IMR-90 (cell line): ENCODE measurements at regions not wholly inside any gene's neighbourhood (a gene's known extent, or its start where the extent isn't known, plus 50 kb on each side); places are given as distances from the start of the nearest gene placed in this dataset.

Experiments
- ATAC-seq: fragments of 200-7000 bp; cut with Tn5 transposase; 2 replicates; pipeline ENCODE4 v1.9.1; 2020; ENCODE audit warnings: low read depth, mild to moderate bottlenecking, moderate library complexity
- BruUV-seq: library from RNA; stranded (reverse); fragments of 400-500 nt; replicated peaks from 2 replicates; lab custom pipeline; 2021; lab: Mats Ljungman, UMichigan
- CTCF ChIA-PET: fragments of 300-600 bp; formaldehyde crosslinking; extraction: SDS; loops from one replicate; lab custom pipeline; 2021; ENCODE audit warnings: antibody characterized with exemption; lab: Yijun Ruan, JAX
- POLR2A ChIA-PET: fragments of 300-600 bp; sonication (Branson Sonifier 250); formaldehyde crosslinking; loops from one replicate; lab custom pipeline; 2022; ENCODE audit warnings: antibody characterized with exemption; ENCODE audit not compliant: unreplicated experiment; lab: Charles Lee
- DNase-seq: peaks from one replicate; pipeline ENCODE4 v3.0.0; 2013
- H2AFZ ChIP-seq: replicated peaks from 2 replicates; pipeline ENCODE3; 2013; ENCODE audit warnings: low read length, mild to moderate bottlenecking; ENCODE audit not compliant: poor library complexity
- H2AK5ac ChIP-seq: 2 replicates; pipeline ENCODE4 v1.6.1; 2013; ENCODE audit warnings: low read depth, low read length, inconsistent platforms
- H2AK9ac ChIP-seq: replicated peaks from 2 replicates; pipeline ENCODE3; 2013; ENCODE audit warnings: mild to moderate bottlenecking, low read depth, low read length, moderate library complexity; ENCODE audit not compliant: poor library complexity
- H2BK120ac ChIP-seq: 2 replicates; pipeline ENCODE4 v1.6.1; 2013; ENCODE audit warnings: low read depth, low read length, inconsistent platforms
- H2BK15ac ChIP-seq: 3 replicates; pipeline ENCODE4 v1.6.1; 2013; ENCODE audit warnings: low read depth, low read length, inconsistent platforms
- H2BK20ac ChIP-seq: 2 replicates; pipeline ENCODE4 v1.6.1; 2013; ENCODE audit warnings: low read depth, mild to moderate bottlenecking, inconsistent platforms, low read length, moderate library complexity
- H2BK5ac ChIP-seq: 2 replicates; pipeline ENCODE4 v1.6.1; 2013; ENCODE audit warnings: mild to moderate bottlenecking, low read depth, low read length, inconsistent platforms; ENCODE audit not compliant: poor library complexity, severe bottlenecking
- H3K14ac ChIP-seq: replicated peaks from 2 replicates; pipeline ENCODE4 v1.6.1; 2013; ENCODE audit warnings: low read depth, low read length, inconsistent platforms
- H3K18ac ChIP-seq: 2 replicates; pipeline ENCODE4 v1.6.1; 2013; ENCODE audit warnings: low read depth, low read length, control low read depth
- H3K23ac ChIP-seq: 2 replicates; pipeline ENCODE4 v1.6.1; 2013; ENCODE audit warnings: low read depth, low read length, inconsistent platforms
- H3K27ac ChIP-seq: 2 replicates; pipeline ENCODE4 v1.5.1; 2013; ENCODE audit warnings: mild to moderate bottlenecking, control low read depth, low read length; ENCODE audit not compliant: insufficient read depth
- H3K27me3 ChIP-seq: 2 replicates; pipeline ENCODE4 v1.6.1; 2013; ENCODE audit warnings: low read length; ENCODE audit not compliant: control insufficient read depth, insufficient read depth
- H3K36me3 ChIP-seq: 2 replicates; pipeline ENCODE4 v1.6.1; 2013; ENCODE audit warnings: low read length, mixed read lengths; ENCODE audit not compliant: control insufficient read depth, insufficient read depth
- H3K4ac ChIP-seq: 2 replicates; pipeline ENCODE4 v1.6.1; 2013; ENCODE audit warnings: low read depth, low read length, inconsistent platforms
- H3K4me1 ChIP-seq: 2 replicates; pipeline ENCODE4 v1.6.1; 2013; ENCODE audit warnings: low read length, mixed read lengths; ENCODE audit not compliant: control insufficient read depth, insufficient read depth
- H3K4me2 ChIP-seq: 2 replicates; pipeline ENCODE4 v1.6.1; 2013; ENCODE audit warnings: low read depth, mild to moderate bottlenecking, control low read depth, low read length, moderate library complexity
- H3K4me3 ChIP-seq: 2 replicates; pipeline ENCODE4 v1.5.1; 2013; ENCODE audit warnings: low read depth, mild to moderate bottlenecking, control low read depth, low read length, moderate library complexity; ENCODE audit not compliant: insufficient read depth
- H3K56ac ChIP-seq: 2 replicates; pipeline ENCODE4 v1.6.1; 2013; ENCODE audit warnings: low read length, inconsistent platforms; ENCODE audit not compliant: insufficient read depth; ENCODE audit errors: extremely low read depth
- H3K79me1 ChIP-seq, 2 experiments: 2 replicates each; pipeline ENCODE4 v1.6.1; 2013; ENCODE audit warnings: low read length in 2 of 2, inconsistent platforms in 1 of 2, low read depth in 1 of 2
- H3K9ac ChIP-seq: 2 replicates; pipeline ENCODE4 v1.6.1; 2013; ENCODE audit warnings: low read depth, low read length, control low read depth
- H3K9me1 ChIP-seq: 2 replicates; pipeline ENCODE4 v1.6.1; 2013; ENCODE audit warnings: low read length, inconsistent platforms; ENCODE audit not compliant: insufficient read depth
- H3K9me3 ChIP-seq: 2 replicates; pipeline ENCODE4 v1.6.1; 2013; ENCODE audit warnings: low read length; ENCODE audit not compliant: control insufficient read depth, insufficient read depth
- H4K20me1 ChIP-seq: 2 replicates; pipeline ENCODE4 v1.6.1; 2013; ENCODE audit warnings: low read length, inconsistent platforms; ENCODE audit not compliant: insufficient read depth
- H4K5ac ChIP-seq: 2 replicates; pipeline ENCODE4 v1.6.1; 2013; ENCODE audit warnings: mild to moderate bottlenecking, low read depth, low read length, control low read depth
- H4K8ac ChIP-seq, 2 experiments: 2 replicates each; pipeline ENCODE4 v1.6.1; 2013; ENCODE audit warnings: low read depth in 2 of 2, low read length in 2 of 2, control low read depth in 1 of 2, inconsistent platforms in 1 of 2
- H4K91ac ChIP-seq: 2 replicates; pipeline ENCODE4 v1.6.1; 2013; ENCODE audit warnings: low read depth, low read length, inconsistent platforms; ENCODE audit not compliant: insufficient read depth
- BHLHE40 ChIP-seq: fragments of 150-350 bp; IDR thresholded peaks from 2 replicates; pipeline ENCODE4 v1.6.1; 2016; ENCODE audit warnings: mild to moderate bottlenecking, low read depth, low read length
- CEBPB ChIP-seq: IDR thresholded peaks from 2 replicates; pipeline ENCODE4 v1.6.1; 2012; ENCODE audit warnings: low read depth, low read length, improper control_type of control experiment
- CHD1 ChIP-seq: IDR thresholded peaks from 2 replicates; pipeline ENCODE4 v1.6.1; 2012; ENCODE audit warnings: low read depth, low read length, improper control_type of control experiment
- FOS ChIP-seq: fragments of 150-350 bp; IDR thresholded peaks from 2 replicates; pipeline ENCODE4 v1.6.1; 2016; ENCODE audit warnings: low read depth, low read length
- MAFK ChIP-seq: IDR thresholded peaks from 2 replicates; pipeline ENCODE4 v1.6.1; 2012; ENCODE audit warnings: low read depth, low read length, improper control_type of control experiment
- MAZ ChIP-seq: IDR thresholded peaks from 2 replicates; pipeline ENCODE4 v1.6.1; 2012; ENCODE audit warnings: low read depth, mild to moderate bottlenecking, low read length, improper control_type of control experiment, moderate library complexity, borderline replicate concordance
- MXI1 ChIP-seq: IDR thresholded peaks from 2 replicates; pipeline ENCODE4 v1.6.1; 2012; ENCODE audit warnings: low read depth, mild to moderate bottlenecking, low read length, moderate library complexity, borderline replicate concordance
- NFE2L2 ChIP-seq: fragments of 150-350 bp; IDR thresholded peaks from 2 replicates; pipeline ENCODE4 v1.6.1; 2016; ENCODE audit warnings: low read depth, mild to moderate bottlenecking, low read length
- POLR2A ChIP-seq: IDR thresholded peaks from 2 replicates; pipeline ENCODE4 v1.6.1; 2012; ENCODE audit warnings: mild to moderate bottlenecking, low read depth, low read length
- RAD21 ChIP-seq: IDR thresholded peaks from 2 replicates; pipeline ENCODE4 v1.6.1; 2012; ENCODE audit warnings: low read length, improper control_type of control experiment
- RCOR1 ChIP-seq: IDR thresholded peaks from 2 replicates; pipeline ENCODE4 v1.6.1; 2012; ENCODE audit warnings: mild to moderate bottlenecking, low read length, improper control_type of control experiment; ENCODE audit not compliant: insufficient replicate concordance
- RFX5 ChIP-seq: IDR thresholded peaks from 2 replicates; pipeline ENCODE4 v1.8.0; 2012; ENCODE audit warnings: low read depth, mild to moderate bottlenecking, low read length, moderate library complexity
- SMC3 ChIP-seq: fragments of 150-350 bp; IDR thresholded peaks from 2 replicates; pipeline ENCODE4 v1.6.1; 2016; ENCODE audit warnings: low read depth, mild to moderate bottlenecking, antibody characterized with exemption, low read length, moderate library complexity
- WGBS, 2 experiments: methylation state at CpG; one replicate each; pipeline versions ENCODE4 v1.1.5 to v1.1.7; 2013; ENCODE audit warnings: missing lambda C conversion rate in 2 of 2; ENCODE audit not compliant: insufficient read length in 1 of 2; ENCODE audit errors: extremely low coverage in 2 of 2; 5-methylcytosine and 5-hydroxymethylcytosine counted together
- dilution Hi-C: fragments of 300-500 bp; cut with HindIII; formaldehyde crosslinking; loops from one replicate; pipeline ENCODE4 v1.14.3; 2018; ENCODE audit warnings: low sequenced_read_pairs; ENCODE audit not compliant: unreplicated experiment
- in situ Hi-C: fragments of 300-500 bp; cut with MboI; formaldehyde crosslinking; loops from 3 replicates; pipeline ENCODE4 v1.14.3; 2019; ENCODE audit warnings: low sequenced_read_pairs, inconsistent platforms, mixed read lengths
- intact Hi-C: fragments of 100-400 bp; cut with micrococcal nuclease; formaldehyde crosslinking; loops from 2 replicates; pipeline ENCODE4 v1.10.0; 2022
- TF ChIP-seq, protein P1 (sequence below): fragments of 150-350 bp; IDR thresholded peaks from 2 replicates; pipeline ENCODE4 v1.6.1; 2016; ENCODE audit warnings: low read depth, mild to moderate bottlenecking, low read length, moderate library complexity, borderline replicate concordance
- TF ChIP-seq, protein P2 (sequence below): fragments of 150-350 bp; IDR thresholded peaks from 2 replicates; pipeline ENCODE4 v1.6.1; 2017; ENCODE audit warnings: mild to moderate bottlenecking, antibody characterized with exemption, low read length, low read depth
- TF ChIP-seq, protein P3 (sequence below): conservative IDR thresholded peaks from 2 replicates; pipeline ENCODE4 v1.5.1; 2012; ENCODE audit warnings: mild to moderate bottlenecking, low read depth, low read length, improper control_type of control experiment

DNA sequence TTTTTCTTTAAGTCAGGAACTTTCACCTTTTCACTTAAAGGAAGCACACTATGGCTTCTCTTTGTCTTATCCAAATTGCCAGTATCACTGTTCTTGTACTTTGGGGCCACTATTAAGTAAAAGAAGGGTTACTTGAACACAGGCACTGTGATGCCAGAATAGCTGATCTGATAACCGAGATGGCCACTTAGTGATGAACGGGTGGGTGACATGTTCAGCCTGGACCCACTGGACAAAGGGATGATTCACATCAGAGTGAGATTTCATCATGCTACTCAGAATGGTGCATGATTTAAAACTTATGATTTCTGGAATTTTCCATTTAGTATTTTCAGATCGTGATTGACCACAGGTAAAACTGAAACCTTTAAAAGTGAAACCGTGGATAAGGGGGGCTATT, 252.6 kb downstream of the KLF13 start:
- Histone ChIP-seq H3K23ac (no peak overlapping the region), H2AK9ac (no peak overlapping the region), H2BK120ac (no peak overlapping the region), H3K14ac (no peak overlapping the region), H2AFZ (no peak overlapping the region), H3K27ac (no peak overlapping the region), H4K8ac (no peak overlapping the region), H3K18ac (no peak overlapping the region), H3K9me3 (0 out of 2 replicates have a peak, but pooled peaks cover 4% of the 10 kb centered on the region), H3K36me3 (no peaks in the 10 kb centered on the region), H3K27me3 (no peaks in the 10 kb centered on the region; the same call in 1 of the 2 replicates), H3K4me1 (0 out of 2 replicates have a peak, but pooled peaks cover 1% of the 10 kb centered on the region), H2BK15ac (no peak overlapping the region), H4K20me1 (no peaks in the 10 kb centered on the region), H3K9ac (no peak overlapping the region), H3K9me1 (no peaks in the 10 kb centered on the region), H2AK5ac (no peak overlapping the region), H3K79me1 (no peaks in the 10 kb centered on the region), H2BK5ac (no peak overlapping the region), H3K56ac (no peak overlapping the region), H2BK20ac (no peak overlapping the region), H4K91ac (no peak overlapping the region), H3K4ac (no peak overlapping the region), H3K4me3 (no peak overlapping the region), H3K4me2 (no peak overlapping the region), H4K5ac (no peak overlapping the region)
- intact Hi-C loops (no loop called here), dilution Hi-C loops (no loop called here), in situ Hi-C loops (no loop called here)
- TF ChIP-seq, protein P1, sequence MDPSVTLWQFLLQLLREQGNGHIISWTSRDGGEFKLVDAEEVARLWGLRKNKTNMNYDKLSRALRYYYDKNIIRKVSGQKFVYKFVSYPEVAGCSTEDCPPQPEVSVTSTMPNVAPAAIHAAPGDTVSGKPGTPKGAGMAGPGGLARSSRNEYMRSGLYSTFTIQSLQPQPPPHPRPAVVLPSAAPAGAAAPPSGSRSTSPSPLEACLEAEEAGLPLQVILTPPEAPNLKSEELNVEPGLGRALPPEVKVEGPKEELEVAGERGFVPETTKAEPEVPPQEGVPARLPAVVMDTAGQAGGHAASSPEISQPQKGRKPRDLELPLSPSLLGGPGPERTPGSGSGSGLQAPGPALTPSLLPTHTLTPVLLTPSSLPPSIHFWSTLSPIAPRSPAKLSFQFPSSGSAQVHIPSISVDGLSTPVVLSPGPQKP: no peak
- TF ChIP-seq RFX5 (no peak), MAFK (no peak), BHLHE40 (no peak), SMC3 (no peak), NFE2L2 (no peak), RCOR1 (no peak), CHD1 (no peak), FOS (no peak), RAD21 (no peak), MAZ (no peak), MXI1 (no peak), CEBPB (no peak), POLR2A (no peak)
- TF ChIP-seq, protein P2, sequence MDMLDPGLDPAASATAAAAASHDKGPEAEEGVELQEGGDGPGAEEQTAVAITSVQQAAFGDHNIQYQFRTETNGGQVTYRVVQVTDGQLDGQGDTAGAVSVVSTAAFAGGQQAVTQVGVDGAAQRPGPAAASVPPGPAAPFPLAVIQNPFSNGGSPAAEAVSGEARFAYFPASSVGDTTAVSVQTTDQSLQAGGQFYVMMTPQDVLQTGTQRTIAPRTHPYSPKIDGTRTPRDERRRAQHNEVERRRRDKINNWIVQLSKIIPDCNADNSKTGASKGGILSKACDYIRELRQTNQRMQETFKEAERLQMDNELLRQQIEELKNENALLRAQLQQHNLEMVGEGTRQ: no peak
- TF ChIP-seq, protein P3, sequence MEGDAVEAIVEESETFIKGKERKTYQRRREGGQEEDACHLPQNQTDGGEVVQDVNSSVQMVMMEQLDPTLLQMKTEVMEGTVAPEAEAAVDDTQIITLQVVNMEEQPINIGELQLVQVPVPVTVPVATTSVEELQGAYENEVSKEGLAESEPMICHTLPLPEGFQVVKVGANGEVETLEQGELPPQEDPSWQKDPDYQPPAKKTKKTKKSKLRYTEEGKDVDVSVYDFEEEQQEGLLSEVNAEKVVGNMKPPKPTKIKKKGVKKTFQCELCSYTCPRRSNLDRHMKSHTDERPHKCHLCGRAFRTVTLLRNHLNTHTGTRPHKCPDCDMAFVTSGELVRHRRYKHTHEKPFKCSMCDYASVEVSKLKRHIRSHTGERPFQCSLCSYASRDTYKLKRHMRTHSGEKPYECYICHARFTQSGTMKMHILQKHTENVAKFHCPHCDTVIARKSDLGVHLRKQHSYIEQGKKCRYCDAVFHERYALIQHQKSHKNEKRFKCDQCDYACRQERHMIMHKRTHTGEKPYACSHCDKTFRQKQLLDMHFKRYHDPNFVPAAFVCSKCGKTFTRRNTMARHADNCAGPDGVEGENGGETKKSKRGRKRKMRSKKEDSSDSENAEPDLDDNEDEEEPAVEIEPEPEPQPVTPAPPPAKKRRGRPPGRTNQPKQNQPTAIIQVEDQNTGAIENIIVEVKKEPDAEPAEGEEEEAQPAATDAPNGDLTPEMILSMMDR: no peak
- BruUV-seq: no TSS peak
- WGBS, 2 experiments: 38% methylated on average over 2 of the region's 4 CpGs; no CpG with 5 or more reads in 1 of the 2 experiments
- DNase-seq (no peak), ATAC-seq (no peak)
- ChIA-PET POLR2A (no interaction called here), CTCF (no interaction called here)
